GM13976 (cell line): ENCODE measurements at regions not wholly inside any gene's neighbourhood (a gene's known extent, or its start where the extent isn't known, plus 50 kb on each side); places are given as distances from the start of the nearest gene placed in this dataset.

ENCODE experiments used
- DNase-seq: peaks from one replicate; pipeline ENCODE4 v3.0.0; 2012; ENCODE audit warnings: low spot score
- CTCF ChIP-seq: IDR thresholded peaks from 2 replicates; pipeline ENCODE4 v1.5.1; 2012; ENCODE audit warnings: borderline replicate concordance, mild to moderate bottlenecking; ENCODE audit not compliant: insufficient read depth; ENCODE audit errors: extremely low read depth, missing control alignments, control extremely low read depth
- in situ Hi-C: fragments of 300-500 bp; cut with MboI; formaldehyde crosslinking; loops from one replicate; pipeline ENCODE4 v1.12.0; 2022; ENCODE audit warnings: low sequenced_read_pairs, mixed read lengths, inconsistent platforms; ENCODE audit not compliant: unreplicated experiment

- in situ Hi-C loops, result no loop called here
- no peak for TF ChIP-seq CTCF
- no peak for DNase-seq
Measured at GRCh38 chr1:4408380-4408779, 246.0 kb upstream of the AJAP1 start.

GRCh38 chr1:4411862-4412261, 242.5 kb upstream of the AJAP1 start:
- no peak for DNase-seq
- no peak for TF ChIP-seq CTCF
- in situ Hi-C loops, result no loop called here

- in situ Hi-C loops, result no loop called here
- TF ChIP-seq CTCF, result no peak
- no peak for DNase-seq
Measured at GRCh38 chr1:4415476-4415875, 238.9 kb upstream of the AJAP1 start.

- DNase-seq, result no peak
- TF ChIP-seq CTCF, result no peak
- in situ Hi-C loops, result no loop called here
Measured at GRCh38 chr1:4416189-4416588, 238.2 kb upstream of the AJAP1 start.

- no peak for DNase-seq
- no peak for TF ChIP-seq CTCF
- in situ Hi-C loops, result no loop called here
Measured at GRCh38 chr1:4418021-4418420, 236.4 kb upstream of the AJAP1 start.

GRCh38 chr1:4421986-4422385, 232.4 kb upstream of the AJAP1 start:
- in situ Hi-C loops, result no loop called here
- TF ChIP-seq CTCF, result no peak
- no peak for DNase-seq
